ENCODE measurements at regions not wholly inside any gene's neighbourhood (a gene's known extent, or its start where the extent isn't known, plus 50 kb on each side); places are given as distances from the start of the nearest gene placed in this dataset.

GRCh38 chr3:28738425-28738824 is 389.8 kb upstream of the AZI2 start:
- no peak for DNase-seq (ENCODE audit: low read depth in 3 of 3)

- no peak for DNase-seq (ENCODE audit: low read depth in 3 of 3)
Measured at GRCh38 chr3:28739647-28740046, 391.0 kb upstream of the AZI2 start.

DNA sequence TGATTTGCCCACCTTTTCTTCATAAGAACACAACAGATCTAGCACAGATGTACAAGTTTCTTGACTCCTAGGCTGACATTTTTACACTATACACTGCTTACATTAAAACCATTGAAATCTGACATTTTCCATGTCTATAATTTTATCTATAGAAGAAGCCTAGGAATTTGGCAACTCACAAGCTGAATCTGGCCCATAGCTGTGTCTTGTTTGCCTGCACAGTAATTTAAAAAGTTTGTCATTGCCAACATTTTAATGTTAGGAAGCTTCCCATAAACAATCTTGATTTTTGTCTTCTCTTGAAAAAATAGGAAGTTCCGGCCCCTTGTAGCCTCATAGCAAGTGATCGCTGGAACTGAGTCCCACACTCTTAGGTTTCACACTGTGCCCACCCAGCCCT is 394.6 kb upstream of the AZI2 start:
- no peak for DNase-seq (ENCODE audit: low read depth in 3 of 3)

DNA sequence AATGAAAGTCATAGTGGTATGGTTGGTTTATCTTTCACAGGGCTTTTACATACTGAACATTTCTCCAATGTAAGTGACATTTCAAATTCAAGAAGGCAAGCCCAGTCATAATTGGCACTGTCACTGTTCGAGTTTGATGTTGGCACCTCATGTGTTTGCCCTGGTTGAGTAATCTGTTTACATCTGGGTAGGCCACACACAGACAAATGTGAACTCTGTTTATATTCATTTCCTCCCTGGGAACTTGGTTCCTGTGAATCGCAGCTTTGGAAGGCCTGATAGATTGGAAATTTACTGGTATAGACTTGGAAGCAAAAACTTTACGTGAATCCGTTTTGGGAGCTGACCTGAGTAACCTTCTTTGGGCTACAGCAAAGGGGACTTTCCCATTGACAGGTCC is 395.2 kb upstream of the AZI2 start:
- no peak for DNase-seq (ENCODE audit: low read depth in 3 of 3)

DNA sequence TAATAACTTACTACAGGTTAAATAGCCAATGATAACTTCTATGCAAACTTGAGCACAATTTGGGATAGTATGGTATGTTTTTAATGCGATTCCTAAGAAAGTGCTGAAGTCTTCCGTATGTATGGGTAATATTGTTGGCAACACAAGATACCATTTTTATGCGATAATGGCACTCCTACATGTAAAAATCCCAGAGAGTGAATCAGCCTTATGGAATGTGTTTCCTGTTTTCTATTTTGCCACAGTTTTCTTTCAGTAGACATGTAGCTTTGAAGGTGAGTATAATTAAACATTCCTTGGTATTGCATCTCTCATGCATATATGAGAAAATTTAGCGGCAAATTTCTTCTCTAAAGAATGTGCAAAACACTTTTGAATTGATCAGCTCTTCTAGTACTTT is 396.8 kb upstream of the AZI2 start:
- DNase-seq (ENCODE audit: low read depth in 3 of 3), result no peak

DNA sequence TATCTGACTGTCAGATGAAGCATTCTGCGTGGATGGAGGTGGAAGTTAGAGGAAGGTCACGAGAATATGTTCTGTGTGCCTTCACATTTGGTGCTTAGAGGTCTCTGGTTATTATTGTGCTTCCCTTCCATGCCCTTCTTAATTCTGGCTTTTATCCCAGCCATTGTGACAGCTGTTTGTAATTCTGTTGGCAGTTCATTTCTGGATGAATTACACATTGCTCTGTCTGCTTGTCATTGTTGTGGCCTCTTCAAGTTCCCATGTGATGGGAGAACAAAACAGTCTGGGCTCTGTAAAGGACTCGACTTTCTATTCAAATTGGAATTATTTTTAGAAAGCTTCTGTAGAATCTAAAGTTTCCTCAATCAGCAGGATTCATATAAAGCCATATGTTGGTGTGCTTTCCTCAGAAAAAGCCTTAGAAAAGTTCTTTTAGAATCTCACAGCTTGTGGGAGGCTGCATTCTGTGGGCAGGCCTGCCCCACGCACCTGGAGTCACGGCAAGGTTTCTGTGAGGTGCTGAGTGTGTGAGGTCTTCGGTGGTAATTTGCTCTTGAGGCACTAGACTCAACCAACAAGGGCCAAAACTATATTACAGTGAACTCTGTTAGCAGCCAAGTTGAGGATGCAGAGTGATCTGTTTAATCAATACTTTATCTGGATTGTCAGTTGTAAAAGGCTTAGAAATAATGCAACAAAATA is 397.4 kb upstream of the AZI2 start:
- DNase-seq (ENCODE audit: low read depth in 3 of 3), result no peak

- no peak for DNase-seq (ENCODE audit: low read depth in 3 of 3)
Measured at GRCh38 chr3:28746990-28747389, 398.4 kb upstream of the AZI2 start.

- no peak for DNase-seq (ENCODE audit: low read depth in 3 of 3)
Measured at GRCh38 chr3:28751864-28752263, 403.2 kb upstream of the AZI2 start.

GRCh38 chr3:28752290-28752689 is 403.7 kb upstream of the AZI2 start:
- DNase-seq (ENCODE audit: low read depth in 3 of 3), result no peak

DNA sequence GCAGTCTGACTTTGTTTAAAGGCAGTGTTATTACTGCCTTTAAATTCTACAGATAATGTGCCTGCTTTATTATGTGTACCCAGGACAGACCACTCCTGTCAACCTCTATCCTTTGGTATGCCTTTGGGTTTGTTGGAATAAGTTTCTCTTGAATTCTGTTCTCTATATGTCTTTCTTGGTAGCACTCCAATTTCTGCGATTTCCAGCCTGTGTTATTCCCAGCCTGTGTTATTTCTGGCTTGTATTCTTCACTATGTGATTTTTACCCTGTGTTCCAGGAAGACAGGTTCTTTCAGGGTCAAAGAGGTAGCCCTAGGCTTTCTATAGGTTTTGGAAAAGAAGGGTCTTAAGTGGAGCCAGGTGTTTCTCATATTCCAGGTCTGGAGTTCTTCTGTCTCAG is 407.4 kb upstream of the AZI2 start:
- DNase-seq (ENCODE audit: low read depth in 3 of 3), result no peak

GRCh38 chr3:28758115-28758514 is 409.5 kb upstream of the AZI2 start:
- DNase-seq (ENCODE audit: low read depth in 3 of 3), result no peak

- DNase-seq (ENCODE audit: low read depth in 3 of 3), result no peak
Measured at GRCh38 chr3:28761375-28761774, 412.8 kb upstream of the AZI2 start.

- no peak for DNase-seq (ENCODE audit: low read depth in 3 of 3)
Measured at GRCh38 chr3:28765194-28765593, 416.6 kb upstream of the AZI2 start.

DNA sequence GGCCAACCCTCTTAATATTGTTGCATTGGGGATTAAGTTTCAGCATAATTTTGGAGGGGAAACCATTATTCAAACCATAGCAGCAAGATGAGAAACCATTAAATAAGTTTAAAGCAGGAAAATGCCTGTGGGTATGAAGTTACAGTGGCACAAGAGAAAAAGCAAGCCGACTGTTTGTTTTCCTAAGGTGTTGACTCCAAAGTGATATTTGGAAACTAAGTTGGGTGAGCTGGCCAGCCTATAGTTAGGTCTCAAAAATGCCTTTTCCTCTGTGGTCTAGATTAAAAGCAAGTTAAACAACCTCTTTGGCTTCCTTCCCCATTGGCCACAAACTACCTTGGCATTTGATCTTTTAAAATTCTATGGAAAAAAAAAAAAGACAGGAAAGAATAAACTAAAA is 419.8 kb upstream of the AZI2 start:
- no peak for DNase-seq (ENCODE audit: low read depth in 3 of 3)

- no peak for DNase-seq (ENCODE audit: low read depth in 3 of 3)
Measured at GRCh38 chr3:28777806-28778475, 429.3 kb upstream of the AZI2 start.

GRCh38 chr3:28780480-28780879 is 431.9 kb upstream of the AZI2 start:
- DNase-seq (ENCODE audit: low read depth in 3 of 3), result no peak

DNA sequence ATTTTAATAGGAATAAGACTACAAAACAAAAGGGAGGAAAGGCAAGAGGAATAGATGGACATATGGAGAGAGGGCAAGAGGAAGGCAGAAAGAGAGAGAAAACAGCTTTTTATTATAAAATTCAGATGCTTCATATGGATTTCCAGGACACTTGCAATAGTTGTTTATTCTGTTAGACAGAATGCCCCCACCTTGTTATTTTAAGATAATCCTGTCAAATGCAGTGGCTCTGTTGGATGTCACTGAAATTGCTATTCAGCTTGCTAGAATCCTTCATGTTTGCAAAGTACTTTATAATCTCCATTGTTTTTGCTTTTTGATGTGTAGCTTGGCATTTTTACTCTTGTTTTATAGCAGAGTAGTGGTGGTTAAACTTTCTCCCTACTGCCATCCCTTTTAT is 432.4 kb upstream of the AZI2 start:
- no peak for DNase-seq (ENCODE audit: low read depth in 3 of 3)

- DNase-seq (ENCODE audit: low read depth in 3 of 3), result no peak
Measured at GRCh38 chr3:28786446-28786845, 437.8 kb upstream of the AZI2 start.

GRCh38 chr3:28788571-28788970 is 439.9 kb upstream of the AZI2 start:
- no peak for DNase-seq (ENCODE audit: low read depth in 3 of 3)

GRCh38 chr3:28791713-28792255 is 443.2 kb upstream of the AZI2 start:
- DNase-seq (ENCODE audit: low read depth in 3 of 3), result no peak

- no peak for DNase-seq (ENCODE audit: low read depth in 3 of 3)
Measured at GRCh38 chr3:28792604-28793003, 444.0 kb upstream of the AZI2 start.

DNA sequence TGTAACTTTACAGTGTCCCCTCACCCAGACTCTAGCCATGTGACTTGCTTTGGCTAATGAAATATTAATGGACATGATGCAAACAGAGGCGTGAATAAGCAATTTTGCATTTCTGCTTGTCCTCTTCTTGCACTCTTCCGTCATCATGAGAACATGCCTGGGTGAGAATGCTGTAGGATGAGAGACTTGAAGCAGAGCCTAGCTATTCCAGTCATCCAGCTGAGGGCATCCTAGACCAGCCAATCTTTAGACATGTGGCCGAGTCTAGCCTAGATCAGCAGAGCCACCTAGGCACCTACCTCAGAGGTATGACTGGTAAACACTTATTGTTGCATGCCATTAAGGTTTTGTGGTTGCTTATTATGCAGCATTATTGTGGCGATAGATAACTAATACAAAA is 450.5 kb upstream of the AZI2 start:
- no peak for DNase-seq (ENCODE audit: low read depth in 3 of 3)

GRCh38 chr3:28800203-28800602 is 451.6 kb upstream of the AZI2 start:
- DNase-seq (ENCODE audit: low read depth in 3 of 3), result no peak

DNA sequence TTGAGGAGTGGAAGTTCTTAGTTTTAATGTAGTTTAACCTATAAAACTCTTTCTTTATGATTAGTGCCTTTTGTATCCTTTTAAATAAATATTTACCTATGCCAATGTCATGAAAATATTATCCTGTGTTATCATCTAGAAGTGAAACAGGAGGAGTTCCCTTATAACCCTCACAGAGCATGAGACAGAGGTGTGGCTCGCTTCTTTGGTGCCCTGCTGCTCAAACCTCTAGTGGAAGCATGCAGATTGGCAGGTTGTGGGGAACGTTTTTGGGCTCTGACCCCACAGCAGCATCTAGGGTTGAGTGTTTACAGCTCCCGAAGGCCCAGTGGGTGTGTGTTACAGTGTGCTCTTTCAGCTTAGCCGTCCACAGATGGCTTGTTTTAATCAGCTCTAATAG is 459.4 kb upstream of the AZI2 start:
- no peak for DNase-seq (ENCODE audit: low read depth in 3 of 3)

Measured in stimulated activated CD4-positive, alpha-beta T cell treated with anti-CD3 and anti-CD28 coated beads, TNF-alpha, amount 100 ng/mL, for 24 hours (primary cell).